GM12875 (cell line): ENCODE measurements at regions not wholly inside any gene's neighbourhood (a gene's known extent, or its start where the extent isn't known, plus 50 kb on each side); places are given as distances from the start of the nearest gene placed in this dataset.

Experiments
- H3K4me3 ChIP-seq: one replicate; pipeline ENCODE4 v1.5.1; 2011; ENCODE audit warnings: low read depth, low read length, control low read depth
- TF ChIP-seq, protein P1 (sequence below): IDR thresholded peaks from 2 replicates; pipeline ENCODE4 v1.5.1; 2011; ENCODE audit warnings: low read depth, mild to moderate bottlenecking, control low read depth, inconsistent platforms, low read length, moderate library complexity, borderline replicate concordance; ENCODE audit not compliant: insufficient read depth

DNA sequence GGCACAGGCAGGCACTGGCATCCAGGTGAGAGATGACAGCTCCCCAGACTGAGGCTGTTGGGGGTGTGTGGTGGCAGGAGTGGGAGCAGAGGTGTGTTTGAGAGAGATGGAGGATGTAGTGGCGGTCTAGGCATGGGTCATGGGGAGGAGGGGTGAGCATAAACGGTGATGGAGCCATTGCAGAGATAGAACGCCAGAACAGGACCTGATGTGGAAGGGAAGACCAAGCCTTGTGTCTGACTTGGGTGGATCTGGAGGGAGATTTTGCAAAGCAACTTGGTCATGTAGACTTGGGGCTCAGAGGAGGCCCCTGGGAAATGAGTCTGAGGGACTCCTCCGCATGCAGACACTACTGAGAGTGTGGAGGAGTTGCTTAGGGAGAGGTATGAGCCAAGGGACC, 50.0 kb upstream of the CLDN5 start:
- no peak overlapping the region for H3K4me3 ChIP-seq
- TF ChIP-seq, protein P1, sequence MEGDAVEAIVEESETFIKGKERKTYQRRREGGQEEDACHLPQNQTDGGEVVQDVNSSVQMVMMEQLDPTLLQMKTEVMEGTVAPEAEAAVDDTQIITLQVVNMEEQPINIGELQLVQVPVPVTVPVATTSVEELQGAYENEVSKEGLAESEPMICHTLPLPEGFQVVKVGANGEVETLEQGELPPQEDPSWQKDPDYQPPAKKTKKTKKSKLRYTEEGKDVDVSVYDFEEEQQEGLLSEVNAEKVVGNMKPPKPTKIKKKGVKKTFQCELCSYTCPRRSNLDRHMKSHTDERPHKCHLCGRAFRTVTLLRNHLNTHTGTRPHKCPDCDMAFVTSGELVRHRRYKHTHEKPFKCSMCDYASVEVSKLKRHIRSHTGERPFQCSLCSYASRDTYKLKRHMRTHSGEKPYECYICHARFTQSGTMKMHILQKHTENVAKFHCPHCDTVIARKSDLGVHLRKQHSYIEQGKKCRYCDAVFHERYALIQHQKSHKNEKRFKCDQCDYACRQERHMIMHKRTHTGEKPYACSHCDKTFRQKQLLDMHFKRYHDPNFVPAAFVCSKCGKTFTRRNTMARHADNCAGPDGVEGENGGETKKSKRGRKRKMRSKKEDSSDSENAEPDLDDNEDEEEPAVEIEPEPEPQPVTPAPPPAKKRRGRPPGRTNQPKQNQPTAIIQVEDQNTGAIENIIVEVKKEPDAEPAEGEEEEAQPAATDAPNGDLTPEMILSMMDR, result no peak

DNA sequence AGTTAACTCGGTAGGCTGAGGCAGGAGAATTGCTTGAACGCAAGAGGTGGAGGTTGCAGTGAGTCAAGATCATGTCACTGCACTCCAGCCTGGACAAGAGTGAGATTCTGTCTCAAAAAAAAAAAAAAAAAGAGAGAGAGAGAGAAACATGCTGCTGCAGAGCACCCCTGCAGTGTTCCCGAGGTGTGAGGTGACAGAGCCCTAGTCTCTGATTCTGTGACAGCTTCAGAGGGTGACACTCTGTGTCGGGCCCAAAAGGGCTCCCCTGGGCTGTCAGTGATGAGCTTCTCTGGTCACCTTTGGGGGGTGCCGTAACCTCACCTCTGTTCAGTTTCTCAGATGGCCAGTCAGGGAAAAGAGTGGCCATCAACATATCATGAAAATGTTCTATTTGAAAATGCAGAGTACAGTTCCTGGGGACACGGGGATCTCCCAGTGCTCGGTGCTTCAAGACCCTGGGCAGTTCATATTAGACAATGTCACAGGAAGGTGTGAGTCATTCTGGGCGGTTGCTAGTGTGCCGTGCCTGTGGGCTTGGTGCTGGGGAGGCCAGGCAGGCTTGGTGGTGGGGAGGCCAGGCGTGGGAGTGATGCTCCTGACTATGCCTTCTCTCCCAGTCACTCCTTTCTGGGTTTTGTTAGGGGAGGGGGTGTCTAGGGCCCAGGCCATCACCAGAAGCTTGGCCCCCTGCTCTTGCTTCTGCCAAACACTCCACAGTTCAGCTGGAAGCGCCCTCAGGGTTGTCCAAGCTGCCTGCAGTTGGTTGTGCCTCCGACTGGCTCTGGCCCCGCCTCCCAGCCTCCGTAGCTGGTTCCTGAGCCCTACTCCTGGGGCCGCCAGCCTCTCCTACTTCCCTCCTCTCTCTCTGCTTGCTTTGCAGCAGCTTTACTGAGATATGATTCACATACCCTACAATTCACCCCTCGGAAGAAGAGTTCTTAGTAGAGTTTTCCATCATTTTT, 52.5 kb upstream of the CLDN5 start:
- H3K4me3 ChIP-seq, result no peak overlapping the region
- TF ChIP-seq, protein P1, result no peak

DNA sequence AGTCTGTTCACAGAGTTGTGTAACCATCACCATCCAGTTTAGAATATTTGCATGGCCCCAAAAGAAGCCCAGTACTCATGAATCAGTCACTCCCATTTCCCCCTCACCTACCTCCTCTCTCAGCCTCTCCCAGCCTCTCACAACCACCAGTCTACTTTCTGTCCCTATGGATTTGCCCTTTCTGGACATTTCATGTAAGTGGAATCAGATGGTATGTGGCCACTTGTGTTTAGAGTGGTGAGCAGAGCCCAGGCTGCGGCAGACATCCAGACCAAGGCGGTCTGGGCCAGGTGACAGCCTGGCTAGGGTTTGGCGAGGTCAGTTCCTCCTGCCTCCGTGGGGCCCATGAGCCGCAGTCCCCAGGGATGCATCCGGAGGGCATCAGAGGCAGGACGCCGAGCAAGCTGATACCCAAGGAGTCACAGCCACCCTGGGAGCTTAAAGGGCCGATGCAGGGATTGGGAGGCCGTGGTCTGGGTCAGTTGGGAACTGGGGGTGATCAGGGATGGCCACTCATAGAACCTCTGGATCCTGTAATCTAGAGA, 53.3 kb upstream of the CLDN5 start:
- H3K4me3 ChIP-seq, result no peak overlapping the region
- TF ChIP-seq, protein P1, result no peak

DNA sequence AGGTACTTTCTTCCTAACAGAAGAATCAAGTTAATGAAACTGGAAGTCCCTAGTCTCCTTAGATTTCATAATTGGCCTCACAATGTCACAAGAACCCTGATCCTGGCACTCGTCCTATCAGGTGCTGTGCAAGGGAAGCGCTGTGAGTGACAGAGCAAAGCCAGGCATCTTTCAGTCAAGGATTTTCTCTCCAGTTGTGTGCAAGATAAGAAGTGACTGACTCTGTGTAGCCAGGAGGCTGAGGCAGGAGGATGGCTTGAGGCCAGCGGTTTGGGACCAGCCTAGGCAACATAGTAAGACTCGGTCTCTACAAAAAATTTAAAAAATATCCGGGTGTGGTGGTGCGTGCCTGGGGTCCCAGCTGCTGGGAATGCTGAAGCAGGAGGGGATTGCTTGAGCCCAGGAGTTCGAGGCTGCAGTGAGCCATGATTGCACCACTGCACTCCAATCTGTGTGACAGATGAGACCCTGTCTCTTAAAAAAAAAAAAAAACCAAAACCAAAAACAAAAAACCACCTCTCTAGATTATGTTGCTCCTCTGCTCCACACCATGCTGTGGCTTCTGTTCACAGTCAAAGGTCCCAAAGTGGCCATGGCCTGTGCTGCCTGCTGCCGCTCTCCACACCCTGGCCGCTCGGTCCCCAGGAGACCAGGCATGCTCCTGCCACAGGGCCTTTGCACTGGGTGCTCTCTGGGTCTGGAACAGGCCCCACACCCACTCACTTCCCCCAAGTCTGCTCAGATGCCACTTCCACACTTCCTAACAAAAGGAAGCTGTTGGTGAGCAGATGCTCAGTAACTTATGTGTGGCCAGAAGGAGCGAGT, 54.2 kb upstream of the CLDN5 start:
- no peak overlapping the region for H3K4me3 ChIP-seq
- TF ChIP-seq, protein P1, result no peak

DNA sequence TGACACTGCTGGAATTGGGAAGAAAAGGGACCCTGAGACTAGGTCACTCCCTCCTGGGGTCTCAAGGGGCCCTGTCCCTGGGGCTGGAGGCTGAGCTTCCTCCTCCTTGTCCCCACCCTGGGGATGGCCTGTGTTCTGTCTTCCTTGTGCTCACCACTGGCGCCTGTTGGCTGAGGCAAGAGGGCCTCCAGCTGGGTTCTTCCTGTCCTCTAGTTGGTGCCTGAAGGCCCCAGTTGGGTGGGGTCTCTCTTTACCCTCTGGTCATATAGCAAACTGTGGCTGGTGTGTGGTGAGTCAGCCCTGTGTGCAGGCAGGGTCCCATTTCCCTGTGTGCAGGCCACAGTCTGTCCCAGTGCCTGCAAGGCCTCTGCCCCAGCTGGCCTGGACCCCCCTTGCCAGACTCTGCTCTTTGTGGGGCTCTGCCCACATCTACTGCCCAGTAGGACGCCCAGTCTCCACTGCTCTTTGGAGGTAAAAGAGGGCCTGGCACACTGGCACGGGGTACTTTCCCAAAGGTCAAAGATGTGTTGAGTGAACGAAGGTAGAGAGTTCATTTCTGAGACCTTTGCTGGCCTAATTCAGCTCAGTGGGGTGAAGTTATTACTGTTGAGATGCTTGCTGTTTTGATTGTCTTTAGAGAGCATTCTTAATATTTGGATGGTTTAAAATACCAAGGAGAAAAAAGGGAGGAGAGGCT, 55.1 kb upstream of the CLDN5 start:
- TF ChIP-seq, protein P1, result no peak
- H3K4me3 ChIP-seq, result no peak overlapping the region

DNA sequence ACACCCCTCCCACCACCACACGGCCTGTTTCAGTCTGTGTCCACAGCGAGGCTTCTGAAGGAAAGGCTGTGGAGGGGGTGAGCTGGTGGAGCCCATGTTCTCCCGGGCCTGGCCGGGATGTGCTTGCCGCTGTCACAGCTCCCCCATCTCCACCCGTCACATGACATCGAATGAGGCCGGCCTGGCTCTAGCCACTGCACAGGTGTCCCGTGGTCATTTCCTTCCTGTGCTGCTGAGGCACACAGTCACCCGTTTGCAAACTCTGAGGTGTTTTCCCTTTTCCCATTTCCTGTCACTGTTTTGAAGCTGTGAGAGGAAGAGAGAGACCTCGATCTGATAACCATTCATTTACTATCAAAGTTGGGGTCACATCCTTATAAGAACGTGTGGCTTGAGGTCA, 55.7 kb upstream of the CLDN5 start:
- TF ChIP-seq, protein P1, result no peak
- H3K4me3 ChIP-seq, result no peak overlapping the region
